ENCODE measurements at regions not wholly inside any gene's neighbourhood (a gene's known extent, or its start where the extent isn't known, plus 50 kb on each side); places are given as distances from the start of the nearest gene placed in this dataset.

- H3K4me1 Mint-ChIP-seq (ENCODE audit: low read depth, unreplicated experiment), result no peaks in the 10 kb centered on the region
- no peaks in the 10 kb centered on the region for H3K36me3 Mint-ChIP-seq (ENCODE audit: insufficient read depth, unreplicated experiment)
- H3K9me3 Mint-ChIP-seq (ENCODE audit: low read depth, unreplicated experiment), result no peaks in the 10 kb centered on the region
- H3K27me3 Mint-ChIP-seq (ENCODE audit: unreplicated experiment), result peaks cover 59% of the 10 kb centered on the region
- DNase-seq, result no peak
- intact Hi-C loops (cut with micrococcal nuclease; ENCODE audit: unreplicated experiment), result no loop called here
- no TSS peak for BruUV-seq (replicated peaks)
- TF ChIP-seq CTCF (IDR thresholded peaks at IDR 0.05; ENCODE audit: unreplicated experiment), result no peak
- H3K27ac Mint-ChIP-seq (ENCODE audit: unreplicated experiment), result no peak overlapping the region
- H3K4me3 Mint-ChIP-seq (ENCODE audit: low read depth, unreplicated experiment), result no peak overlapping the region
- CTCF ChIA-PET, result no interaction called here
These were observed 144.9 kb upstream of the TCERG1L start for GRCh38 chr10:131456411-131456810.

GRCh38 chr10:131461093-131461492, 149.6 kb upstream of the TCERG1L start:
- Mint-ChIP-seq H3K9me3 (ENCODE audit: low read depth, unreplicated experiment) (no peaks in the 10 kb centered on the region), H3K27ac (ENCODE audit: unreplicated experiment) (no peak overlapping the region), H3K27me3 (ENCODE audit: unreplicated experiment) (peaks cover 81% of the 10 kb centered on the region), H3K4me1 (ENCODE audit: low read depth, unreplicated experiment) (no peaks in the 10 kb centered on the region), H3K4me3 (ENCODE audit: low read depth, unreplicated experiment) (no peak overlapping the region), H3K36me3 (ENCODE audit: insufficient read depth, unreplicated experiment) (no peaks in the 10 kb centered on the region)
- CTCF ChIA-PET, result no interaction called here
- intact Hi-C loops (cut with micrococcal nuclease; ENCODE audit: unreplicated experiment), result no loop called here
- no peak for TF ChIP-seq CTCF (IDR thresholded peaks at IDR 0.05; ENCODE audit: unreplicated experiment)
- DNase-seq, result no peak
- BruUV-seq (replicated peaks), result no TSS peak

GRCh38 chr10:131464789-131465188, 153.3 kb upstream of the TCERG1L start:
- Mint-ChIP-seq H3K36me3 (ENCODE audit: insufficient read depth, unreplicated experiment) (no peaks in the 10 kb centered on the region), H3K4me3 (ENCODE audit: low read depth, unreplicated experiment) (no peak overlapping the region), H3K27ac (ENCODE audit: unreplicated experiment) (no peak overlapping the region), H3K4me1 (ENCODE audit: low read depth, unreplicated experiment) (no peaks in the 10 kb centered on the region), H3K27me3 (ENCODE audit: unreplicated experiment) (peaks cover 52% of the 10 kb centered on the region), H3K9me3 (ENCODE audit: low read depth, unreplicated experiment) (no peaks in the 10 kb centered on the region)
- intact Hi-C loops (cut with micrococcal nuclease; ENCODE audit: unreplicated experiment), result no loop called here
- DNase-seq, result no peak
- no TSS peak for BruUV-seq (replicated peaks)
- no peak for TF ChIP-seq CTCF (IDR thresholded peaks at IDR 0.05; ENCODE audit: unreplicated experiment)
- CTCF ChIA-PET, result no interaction called here

- intact Hi-C loops (cut with micrococcal nuclease; ENCODE audit: unreplicated experiment), result no loop called here
- no peaks in the 10 kb centered on the region for H3K9me3 Mint-ChIP-seq (ENCODE audit: low read depth, unreplicated experiment)
- no peak for DNase-seq
- H3K36me3 Mint-ChIP-seq (ENCODE audit: insufficient read depth, unreplicated experiment), result no peaks in the 10 kb centered on the region
- peaks cover 27% of the 10 kb centered on the region for H3K27me3 Mint-ChIP-seq (ENCODE audit: unreplicated experiment)
- CTCF ChIA-PET, result no interaction called here
- no peak for TF ChIP-seq CTCF (IDR thresholded peaks at IDR 0.05; ENCODE audit: unreplicated experiment)
- BruUV-seq (replicated peaks), result no TSS peak
- H3K4me1 Mint-ChIP-seq (ENCODE audit: low read depth, unreplicated experiment), result no peaks in the 10 kb centered on the region
- no peak overlapping the region for H3K4me3 Mint-ChIP-seq (ENCODE audit: low read depth, unreplicated experiment)
- no peak overlapping the region for H3K27ac Mint-ChIP-seq (ENCODE audit: unreplicated experiment)
These were observed 158.0 kb upstream of the TCERG1L start for GRCh38 chr10:131469551-131469950.

- no peak for TF ChIP-seq CTCF (IDR thresholded peaks at IDR 0.05; ENCODE audit: unreplicated experiment)
- no TSS peak for BruUV-seq (replicated peaks)
- Mint-ChIP-seq H3K36me3 (ENCODE audit: insufficient read depth, unreplicated experiment) (no peaks in the 10 kb centered on the region), H3K4me3 (ENCODE audit: low read depth, unreplicated experiment) (no peak overlapping the region), H3K9me3 (ENCODE audit: low read depth, unreplicated experiment) (no peaks in the 10 kb centered on the region), H3K27ac (ENCODE audit: unreplicated experiment) (no peak overlapping the region), H3K4me1 (ENCODE audit: low read depth, unreplicated experiment) (no peaks in the 10 kb centered on the region), H3K27me3 (ENCODE audit: unreplicated experiment) (peaks cover 11% of the 10 kb centered on the region)
- intact Hi-C loops (cut with micrococcal nuclease; ENCODE audit: unreplicated experiment), result no loop called here
- DNase-seq, result no peak
- CTCF ChIA-PET, result no interaction called here
These were observed 162.1 kb upstream of the TCERG1L start for GRCh38 chr10:131473645-131474044.

Data from Calu3 (cell line).